ENCODE measurements at regions not wholly inside any gene's neighbourhood (a gene's known extent, or its start where the extent isn't known, plus 50 kb on each side); places are given as distances from the start of the nearest gene placed in this dataset.

DNA sequence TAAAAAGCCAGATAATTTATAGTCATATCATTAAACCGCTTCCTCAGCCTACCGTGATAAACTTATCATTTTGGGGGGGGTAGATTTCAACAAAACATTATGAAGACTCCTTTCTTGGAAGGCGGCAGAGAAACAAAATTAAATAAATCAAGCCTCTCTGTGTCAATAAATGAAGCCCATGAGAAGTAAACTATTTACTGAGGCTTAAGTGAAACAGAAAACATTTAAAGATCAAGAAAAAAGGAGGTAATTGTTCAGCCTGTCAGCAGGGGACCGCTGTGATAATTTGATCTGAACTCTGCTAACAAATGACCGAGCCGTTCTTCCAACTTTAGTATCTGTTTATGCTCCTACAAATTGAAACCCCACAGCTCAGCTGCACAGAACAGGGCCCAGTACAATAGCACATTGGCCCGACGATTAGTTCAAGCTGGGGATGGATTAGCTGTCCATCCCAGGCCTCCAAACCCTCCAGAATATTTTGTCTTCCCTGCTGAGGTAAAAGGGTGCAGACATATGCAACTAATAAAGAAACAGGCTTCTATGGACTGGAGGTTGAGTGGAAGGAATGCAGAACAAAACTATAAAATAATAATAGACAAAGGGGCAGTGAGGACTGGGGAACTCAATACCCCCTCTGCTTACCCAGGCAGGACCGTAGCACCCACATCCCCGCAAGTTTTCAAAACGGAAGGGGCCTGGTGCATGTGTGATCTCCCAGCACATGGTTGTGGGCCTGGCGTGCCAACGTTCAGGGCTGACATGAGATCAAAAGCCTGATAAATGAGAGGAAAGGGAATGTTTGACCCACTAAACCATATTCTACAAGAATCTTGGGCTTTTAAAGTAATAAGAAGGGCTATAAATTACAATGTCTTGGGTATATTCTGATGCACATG lies 298.1 kb upstream of the IRX5 start:
- TF ChIP-seq EZH2 (IDR thresholded peaks at IDR 0.05; ENCODE audit: insufficient read depth, poor library complexity, severe bottlenecking) (no peak), EZH2phosphoT487 (IDR thresholded peaks at IDR 0.05; ENCODE audit: insufficient read depth, low read depth) (no peak)

Data from GM23248 (cell line).